ENCODE measurements at regions not wholly inside any gene's neighbourhood (a gene's known extent, or its start where the extent isn't known, plus 50 kb on each side); places are given as distances from the start of the nearest gene placed in this dataset.

DNA sequence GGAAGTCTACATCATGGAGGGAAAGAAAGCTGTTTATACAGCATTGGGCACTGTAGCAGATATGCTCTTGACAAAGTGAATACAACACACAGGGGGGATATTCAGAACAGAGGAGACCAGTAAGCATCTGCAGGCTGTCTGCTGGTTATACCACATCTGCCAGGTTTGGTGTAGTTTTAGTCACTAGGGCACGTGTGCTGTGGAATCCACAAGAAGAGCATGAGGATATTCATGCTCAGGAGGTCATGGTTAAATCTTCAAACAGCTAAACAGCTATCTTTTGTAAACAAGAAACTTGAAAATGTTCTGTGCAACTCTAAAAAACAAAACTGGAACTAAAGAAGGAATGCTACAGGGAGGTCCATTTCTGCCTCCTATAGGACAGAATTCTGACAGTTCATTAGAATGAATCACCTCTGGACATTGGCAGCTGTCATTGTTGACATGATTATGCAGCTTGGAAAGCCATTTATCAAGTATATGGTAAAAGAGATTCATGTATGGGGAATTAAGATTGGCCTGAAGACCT, 175.8 kb downstream of the RCHY1 start:
- no peak overlapping the region for H3K27ac ChIP-seq (ENCODE audit: low read depth in 1 of 2, low read length in 2 of 2)
- H3K27me3 ChIP-seq (ENCODE audit: control insufficient read depth in 1 of 2, insufficient read depth in 2 of 2, low read length in 2 of 2) = no peaks in the 10 kb centered on the region
- no peaks in the 10 kb centered on the region for H3K36me3 Mint-ChIP-seq (ENCODE audit: low read depth)
- H3K4me3 Mint-ChIP-seq = no peak overlapping the region
- no peaks in the 10 kb centered on the region for H3K36me3 ChIP-seq (ENCODE audit: insufficient read depth, low read length)
- peaks cover 12% of the 10 kb centered on the region for H3K9me3 Mint-ChIP-seq
- DNase-seq = no peak
- ATAC-seq (ENCODE audit: poor library complexity) = no peak
- intact Hi-C loops (cut with DNase I, micrococcal nuclease) = no loop called here
- ChIA-PET CTCF (no interaction called here), POLR2A (no interaction called here)
- no peak overlapping the region for H3K27ac Mint-ChIP-seq
- H3K9me3 ChIP-seq (ENCODE audit: control insufficient read depth in 1 of 2, insufficient read depth in 1 of 2, low read length in 2 of 2) = peaks cover 0 to 2% of the 10 kb centered on the region in 2 experiments
- H3K4me1 ChIP-seq (ENCODE audit: insufficient read depth, low read length) = no peaks in the 10 kb centered on the region
- H3K4me3 ChIP-seq (ENCODE audit: low read length) = no peak overlapping the region
- H3K4me1 Mint-ChIP-seq (ENCODE audit: low read depth) = no peaks in the 10 kb centered on the region
- TF ChIP-seq CTCF (IDR thresholded peaks at IDR 0.05) = no peak
- no peaks in the 10 kb centered on the region for H3K27me3 Mint-ChIP-seq

DNA sequence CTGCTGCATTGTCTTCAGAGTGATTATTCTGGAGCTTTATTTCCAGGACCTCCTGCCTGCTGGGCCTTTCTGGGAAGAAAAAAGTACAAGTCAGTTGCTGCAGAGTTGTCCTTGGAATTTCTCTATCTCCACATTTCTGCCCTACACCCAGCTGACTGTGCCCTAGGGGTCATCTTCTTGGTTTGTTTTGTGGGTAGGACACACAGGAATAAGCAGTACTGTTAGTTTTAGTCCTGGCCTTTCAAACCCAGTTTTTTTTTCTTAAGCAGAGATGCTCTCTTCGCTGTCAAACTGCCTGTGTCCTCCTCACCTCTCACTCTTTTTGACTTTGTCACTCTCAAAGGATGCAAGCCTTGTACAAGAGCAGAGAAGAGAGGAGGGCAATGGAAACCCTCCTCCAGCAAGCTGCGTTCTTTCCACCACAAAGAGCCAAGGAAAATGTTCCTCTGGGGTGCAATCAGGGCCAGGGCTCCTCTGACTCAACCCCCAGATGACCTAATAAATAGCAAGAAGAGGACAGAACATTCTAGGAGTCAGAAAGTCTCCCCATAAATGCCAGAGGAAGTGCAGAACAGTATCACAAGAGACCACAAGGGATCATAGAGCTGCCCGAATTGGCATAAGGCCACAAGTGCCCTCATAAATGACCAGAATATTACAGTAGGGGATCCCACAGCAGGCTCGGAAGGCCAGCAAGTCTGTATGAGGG, 186.2 kb downstream of the RCHY1 start:
- ATAC-seq (ENCODE audit: poor library complexity) (no peak), DNase-seq (no peak)
- intact Hi-C loops (cut with DNase I, micrococcal nuclease) = no loop called here
- H3K27me3 Mint-ChIP-seq = no peaks in the 10 kb centered on the region
- Histone ChIP-seq H3K4me3 (ENCODE audit: low read length) (no peak overlapping the region), H3K27me3 (ENCODE audit: control insufficient read depth in 1 of 2, insufficient read depth in 2 of 2, low read length in 2 of 2) (no peaks in the 10 kb centered on the region), H3K27ac (ENCODE audit: low read depth in 1 of 2, low read length in 2 of 2) (no peak overlapping the region), H3K9me3 (ENCODE audit: control insufficient read depth in 1 of 2, insufficient read depth in 1 of 2, low read length in 2 of 2) (peaks cover 0 to 8% of the 10 kb centered on the region in 2 experiments), H3K36me3 (ENCODE audit: insufficient read depth, low read length) (no peaks in the 10 kb centered on the region), H3K4me1 (ENCODE audit: insufficient read depth, low read length) (no peaks in the 10 kb centered on the region)
- no peak overlapping the region for H3K4me3 Mint-ChIP-seq
- peaks cover 5% of the 10 kb centered on the region for H3K9me3 Mint-ChIP-seq
- no peaks in the 10 kb centered on the region for H3K4me1 Mint-ChIP-seq (ENCODE audit: low read depth)
- no peak for TF ChIP-seq CTCF (IDR thresholded peaks at IDR 0.05)
- H3K27ac Mint-ChIP-seq = no peak overlapping the region
- POLR2A ChIA-PET = no interaction called here
- no peaks in the 10 kb centered on the region for H3K36me3 Mint-ChIP-seq (ENCODE audit: low read depth)
- CTCF ChIA-PET = no interaction called here

GRCh38 chr4:75325318-75325979, 188.8 kb downstream of the RCHY1 start:
- DNase-seq (no peak), ATAC-seq (ENCODE audit: poor library complexity) (no peak)
- no peak overlapping the region for H3K4me3 Mint-ChIP-seq
- ChIA-PET CTCF (no interaction called here), POLR2A (no interaction called here)
- H3K27ac Mint-ChIP-seq = no peak overlapping the region
- Histone ChIP-seq H3K4me3 (ENCODE audit: low read length) (no peak overlapping the region), H3K36me3 (ENCODE audit: insufficient read depth, low read length) (no peaks in the 10 kb centered on the region), H3K4me1 (ENCODE audit: insufficient read depth, low read length) (no peaks in the 10 kb centered on the region), H3K27me3 (ENCODE audit: control insufficient read depth in 1 of 2, insufficient read depth in 2 of 2, low read length in 2 of 2) (no peaks in the 10 kb centered on the region), H3K27ac (ENCODE audit: low read depth in 1 of 2, low read length in 2 of 2) (no peak overlapping the region), H3K9me3 (ENCODE audit: control insufficient read depth in 1 of 2, insufficient read depth in 1 of 2, low read length in 2 of 2) (peaks cover 0 to 4% of the 10 kb centered on the region in 2 experiments)
- intact Hi-C loops (cut with DNase I, micrococcal nuclease) = no loop called here
- no peaks in the 10 kb centered on the region for H3K27me3 Mint-ChIP-seq
- H3K9me3 Mint-ChIP-seq = peaks cover under 1% of the 10 kb centered on the region
- no peaks in the 10 kb centered on the region for H3K4me1 Mint-ChIP-seq (ENCODE audit: low read depth)
- no peaks in the 10 kb centered on the region for H3K36me3 Mint-ChIP-seq (ENCODE audit: low read depth)
- TF ChIP-seq CTCF (IDR thresholded peaks at IDR 0.05) = no peak
